DMS53 treated with DMSO at 0.1 percent for 48 hours (cell line): ENCODE measurements at regions not wholly inside any gene's neighbourhood (a gene's known extent, or its start where the extent isn't known, plus 50 kb on each side); places are given as distances from the start of the nearest gene placed in this dataset.
"Not testable (repeated sequence)": the region's sequence is repeated elsewhere in the genome, so short reads cannot be mapped to it uniquely, and the experiment has no call there.

Source experiments
- DNase-seq: peaks from one replicate; lab custom pipeline; 2025; ENCODE audit not compliant: unreplicated experiment; lab: John Stamatoyannopoulos, UW

DNA sequence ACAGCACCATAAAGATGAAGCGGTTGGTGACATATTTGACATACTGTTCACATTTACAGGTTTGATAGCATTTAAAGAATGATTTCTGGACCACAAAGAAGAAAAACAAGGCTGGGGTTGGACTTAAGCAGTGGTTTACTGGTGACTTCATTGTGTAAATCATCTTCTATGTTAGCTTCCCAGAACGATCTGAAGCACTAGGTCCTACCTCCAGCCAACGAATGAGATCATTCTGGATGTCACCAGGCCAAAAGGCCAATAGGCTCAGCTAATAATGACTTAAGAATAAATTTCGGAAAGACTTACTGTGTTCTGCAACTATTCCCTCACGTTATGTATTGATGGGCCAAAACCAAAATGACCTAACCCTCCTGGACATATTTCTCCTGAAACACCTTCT is 675.3 kb upstream of the CCNG1 start:
- DNase-seq = no peak

GRCh38 chr5:162769019-162769418 is 668.4 kb upstream of the CCNG1 start:
- no peak for DNase-seq

DNA sequence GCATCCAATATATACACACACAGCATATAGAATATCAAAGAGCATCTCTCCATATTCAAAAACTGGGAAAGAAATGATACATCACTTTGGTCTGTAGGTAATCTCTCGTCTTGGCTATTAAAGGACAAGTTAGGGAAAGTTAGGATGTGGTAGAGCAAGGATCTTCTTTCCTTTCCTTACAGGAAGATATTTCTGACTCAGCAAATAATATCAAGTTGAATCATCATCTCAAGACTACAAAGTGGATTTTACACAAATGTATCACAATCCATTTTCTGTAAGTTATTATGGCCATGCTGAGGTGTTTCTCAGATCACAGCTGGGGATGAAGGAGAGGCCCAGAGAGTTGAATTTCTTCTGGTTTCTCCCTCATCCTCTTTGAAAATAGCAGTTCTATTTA is 651.7 kb upstream of the CCNG1 start:
- no peak for DNase-seq

GRCh38 chr5:162786234-162786633 is 651.2 kb upstream of the CCNG1 start:
- no peak for DNase-seq

GRCh38 chr5:162796507-162796906 is 640.9 kb upstream of the CCNG1 start:
- no peak for DNase-seq

- no peak for DNase-seq
Observed at GRCh38 chr5:162800301-162800700, 637.1 kb upstream of the CCNG1 start.

DNA sequence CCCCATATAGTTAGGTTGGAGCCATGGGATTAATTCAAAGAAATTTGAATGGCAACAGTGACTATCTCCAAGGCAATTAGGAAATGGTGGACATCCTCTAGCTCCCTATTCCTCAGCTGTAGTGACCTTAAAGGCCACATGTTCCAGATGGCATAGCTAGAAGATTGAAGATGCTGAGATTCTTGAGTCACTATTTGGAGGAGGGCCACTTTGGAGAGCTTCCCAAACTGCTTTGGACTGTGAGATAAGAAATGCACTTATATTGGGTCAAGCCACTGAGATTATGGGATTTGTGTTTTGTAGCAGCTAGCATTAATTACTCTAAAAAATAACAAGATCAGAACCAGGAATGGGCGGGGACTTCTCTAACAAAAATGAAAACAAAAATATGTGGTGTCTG is 636.2 kb upstream of the CCNG1 start:
- DNase-seq = no peak

- no peak for DNase-seq
Observed at GRCh38 chr5:162806195-162806594, 631.2 kb upstream of the CCNG1 start.

GRCh38 chr5:162811071-162811470 is 626.3 kb upstream of the CCNG1 start:
- DNase-seq = no peak

DNA sequence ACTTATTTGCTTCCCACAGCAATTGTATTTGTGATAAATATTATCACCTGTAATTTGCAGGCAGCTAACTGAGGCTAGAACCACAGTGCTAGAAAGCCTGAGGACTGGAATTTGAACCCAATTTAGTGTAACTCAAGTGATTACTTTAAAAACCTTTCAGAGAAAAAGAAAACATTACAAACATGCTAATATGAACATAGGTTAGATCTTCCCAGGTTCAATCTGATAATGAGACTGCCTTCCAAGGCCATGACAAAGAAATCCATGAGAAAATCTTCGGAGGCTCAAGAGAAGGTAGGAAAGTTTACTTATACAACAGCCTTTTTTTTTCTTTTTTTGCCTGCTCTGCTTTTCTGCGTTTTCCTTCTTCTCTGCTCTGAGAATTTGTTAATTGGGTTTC is 620.6 kb upstream of the CCNG1 start:
- DNase-seq = no peak

GRCh38 chr5:162817364-162817763 is 620.0 kb upstream of the CCNG1 start:
- no peak for DNase-seq

GRCh38 chr5:162821664-162822063 is 615.7 kb upstream of the CCNG1 start:
- DNase-seq = not testable (repeated sequence)

GRCh38 chr5:162824360-162824759 is 613.0 kb upstream of the CCNG1 start:
- DNase-seq = no peak

- no peak for DNase-seq
Observed at GRCh38 chr5:162837155-162837554, 600.2 kb upstream of the CCNG1 start.

DNA sequence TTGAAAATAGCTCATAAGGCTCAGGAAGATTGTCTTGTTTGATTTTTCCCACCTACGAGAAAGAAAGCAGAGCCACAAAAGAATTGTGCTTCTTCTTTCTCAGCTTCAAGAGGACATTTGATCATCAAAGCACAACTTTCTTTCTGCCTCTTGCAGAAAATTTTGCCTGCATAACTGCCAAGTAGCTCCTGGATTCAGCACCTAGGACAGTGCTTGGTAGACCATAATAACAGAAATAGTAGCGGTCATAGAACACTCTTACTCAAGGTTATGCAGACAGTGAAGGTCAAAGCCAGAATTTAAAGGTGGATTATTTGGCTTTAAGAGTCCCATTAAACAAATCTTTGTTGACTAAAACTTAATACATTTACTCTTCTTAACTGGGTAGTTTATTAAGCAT is 594.7 kb upstream of the CCNG1 start:
- DNase-seq = no peak

DNA sequence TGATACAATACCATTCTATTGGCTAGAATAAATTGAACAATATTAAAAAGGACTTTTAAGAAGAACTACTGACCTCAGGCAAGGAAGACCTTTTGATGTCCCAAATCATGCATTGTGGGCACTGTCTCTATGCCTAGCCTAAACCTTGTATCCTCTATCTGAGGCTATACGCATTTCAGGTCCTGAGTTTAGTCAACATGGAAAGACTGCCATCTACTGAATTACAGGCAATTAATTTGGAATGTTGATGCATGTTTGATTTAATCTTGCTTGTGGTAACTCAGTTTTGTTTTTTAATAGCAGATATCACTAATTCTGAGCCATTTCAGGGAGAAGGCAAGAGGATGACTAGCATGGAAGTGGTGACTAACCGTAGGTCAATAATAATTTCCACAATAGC is 585.3 kb upstream of the CCNG1 start:
- DNase-seq = no peak

GRCh38 chr5:162858770-162859169 is 578.6 kb upstream of the CCNG1 start:
- DNase-seq = no peak

GRCh38 chr5:162870966-162871365 is 566.4 kb upstream of the CCNG1 start:
- DNase-seq = no peak

GRCh38 chr5:162882629-162883028 is 554.8 kb upstream of the CCNG1 start:
- no peak for DNase-seq

GRCh38 chr5:162886717-162887116 is 550.7 kb upstream of the CCNG1 start:
- DNase-seq = no peak

DNA sequence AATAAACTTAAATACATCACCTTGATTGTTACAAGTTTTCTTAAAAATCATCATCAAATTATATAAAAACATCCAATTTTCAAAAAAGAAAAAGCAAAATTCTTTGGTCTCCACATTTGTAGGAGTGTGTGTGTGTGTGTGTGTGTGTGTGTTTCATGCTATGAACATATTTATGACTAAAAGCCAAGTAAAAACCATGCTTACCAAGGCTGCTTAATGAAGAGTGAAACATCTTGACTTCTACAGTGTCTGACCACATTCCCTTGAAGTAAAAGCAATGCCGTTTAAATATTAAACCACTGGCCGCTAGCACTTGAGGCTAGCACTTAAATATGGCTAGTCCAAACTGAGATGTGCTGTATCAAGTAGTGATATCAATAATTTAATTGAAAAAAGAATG is 549.1 kb upstream of the CCNG1 start:
- no peak for DNase-seq

DNA sequence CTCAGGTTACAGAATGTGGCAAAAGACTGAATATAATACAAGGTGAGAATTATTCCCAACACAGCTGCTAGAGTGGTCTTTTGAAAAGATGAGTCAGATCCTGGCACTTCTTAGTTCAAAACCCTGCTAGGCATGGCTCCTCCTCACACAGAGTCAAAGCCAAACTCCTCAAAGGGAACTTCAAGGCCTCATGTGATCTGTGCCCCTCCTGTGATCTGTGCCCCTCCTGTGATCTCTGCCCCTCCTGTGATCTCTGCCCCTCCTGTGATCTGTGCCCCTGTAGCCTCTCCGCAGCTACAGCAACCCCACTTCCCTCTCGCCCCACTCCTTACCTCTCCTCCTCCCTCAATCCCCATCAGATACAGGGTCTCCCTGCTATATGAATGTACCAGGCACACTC is 525.5 kb upstream of the CCNG1 start:
- no peak for DNase-seq

GRCh38 chr5:162916368-162916767 is 521.0 kb upstream of the CCNG1 start:
- no peak for DNase-seq

DNA sequence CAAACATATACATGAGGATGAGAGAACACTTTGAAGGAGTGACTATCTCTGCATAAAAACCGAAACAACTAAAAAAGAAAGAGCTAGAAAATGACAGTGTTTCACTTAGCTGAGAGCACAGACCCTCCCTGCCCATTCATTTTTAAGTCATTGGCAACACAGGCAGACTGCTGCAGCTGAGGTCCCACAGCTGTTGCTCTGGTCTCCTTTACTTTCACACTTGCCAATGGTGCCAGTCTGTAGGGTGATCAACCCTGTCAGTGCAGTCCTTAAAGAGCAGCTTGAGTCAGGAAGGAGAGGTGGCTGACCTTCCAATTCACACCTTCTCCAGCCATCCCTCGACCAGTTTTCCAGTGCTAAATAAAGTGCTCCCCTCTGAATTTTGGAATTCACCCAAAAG is 508.3 kb upstream of the CCNG1 start:
- no peak for DNase-seq
